ENCODE measurements at regions not wholly inside any gene's neighbourhood (a gene's known extent, or its start where the extent isn't known, plus 50 kb on each side); places are given as distances from the start of the nearest gene placed in this dataset.

DNA sequence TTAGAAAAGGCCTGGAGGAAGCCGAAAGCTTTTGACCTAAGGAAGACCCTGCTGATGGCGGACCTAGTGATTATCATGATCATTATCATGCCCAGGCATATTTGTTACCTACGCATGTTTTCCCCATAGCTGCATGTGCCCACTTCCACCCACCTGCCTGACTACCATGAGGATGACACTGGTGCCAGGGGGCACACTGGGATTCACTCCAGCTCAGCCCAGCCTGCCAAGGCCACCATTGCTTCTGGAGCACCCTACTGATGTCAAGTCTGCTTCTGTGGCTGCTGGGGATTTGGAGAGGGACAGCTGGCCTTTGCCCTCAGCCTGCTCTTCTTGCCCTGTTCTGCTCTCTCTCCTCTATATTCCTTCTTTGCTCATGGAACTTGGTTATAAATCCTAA, 124.7 kb upstream of the NALF2 start:
- H3K27ac Mint-ChIP-seq, result no peak overlapping the region
- no peak for DNase-seq
- H3K27me3 Mint-ChIP-seq, result no peaks in the 10 kb centered on the region
- peaks cover 5% of the 10 kb centered on the region for H3K9me3 Mint-ChIP-seq
- H3K4me1 Mint-ChIP-seq, result no peaks in the 10 kb centered on the region
- no peak overlapping the region for H3K4me3 Mint-ChIP-seq
- no peaks in the 10 kb centered on the region for H3K36me3 Mint-ChIP-seq

DNA sequence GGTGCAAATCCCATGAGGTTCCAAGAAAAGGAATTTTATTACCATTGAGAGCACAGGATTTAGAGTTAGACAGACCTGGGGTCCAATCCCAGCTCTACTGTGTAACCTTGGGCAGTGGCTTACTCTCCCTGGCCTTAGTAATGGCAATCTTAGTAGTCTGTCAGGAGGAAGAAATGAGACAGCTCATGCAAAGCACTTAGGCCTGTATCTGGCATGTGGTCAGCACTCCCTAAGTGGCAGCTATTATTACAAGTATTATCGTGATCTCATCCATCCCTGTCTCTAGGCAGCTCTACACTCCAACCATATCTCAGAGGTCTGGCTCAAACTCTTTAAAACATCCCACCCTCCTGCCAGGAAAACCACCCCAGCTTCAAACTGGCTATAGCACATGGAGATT, 129.6 kb upstream of the NALF2 start:
- no peak overlapping the region for H3K4me3 Mint-ChIP-seq
- H3K4me1 Mint-ChIP-seq, result no peaks in the 10 kb centered on the region
- no peak overlapping the region for H3K27ac Mint-ChIP-seq
- H3K9me3 Mint-ChIP-seq, result peaks cover 5% of the 10 kb centered on the region
- no peak for DNase-seq
- H3K36me3 Mint-ChIP-seq, result no peaks in the 10 kb centered on the region
- H3K27me3 Mint-ChIP-seq, result peaks cover 6% of the 10 kb centered on the region

DNA sequence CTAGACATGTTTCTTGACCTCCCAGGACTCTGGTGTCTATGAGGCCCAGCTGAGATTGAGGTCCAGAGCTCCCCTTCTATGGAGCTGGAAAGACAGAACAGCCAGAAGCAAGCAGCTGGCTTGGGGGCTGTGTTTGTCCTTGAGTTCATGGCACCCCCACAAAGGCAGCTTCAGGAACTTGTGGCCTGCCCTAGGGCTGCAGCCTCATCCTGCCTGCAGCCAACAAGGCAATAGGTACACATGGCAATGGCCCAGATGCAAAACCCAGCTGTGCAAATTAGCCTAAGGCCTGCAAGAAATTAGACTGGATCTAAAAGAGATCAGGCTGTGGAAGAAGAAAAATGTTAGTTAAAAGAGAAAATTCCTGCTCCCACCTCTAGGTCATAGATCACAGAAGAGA, 131.7 kb upstream of the NALF2 start:
- Mint-ChIP-seq H3K36me3 (no peaks in the 10 kb centered on the region), H3K4me1 (no peaks in the 10 kb centered on the region), H3K9me3 (peaks cover 5% of the 10 kb centered on the region), H3K4me3 (no peak overlapping the region), H3K27ac (no peak overlapping the region), H3K27me3 (peaks cover 6% of the 10 kb centered on the region)
- no peak for DNase-seq

DNA sequence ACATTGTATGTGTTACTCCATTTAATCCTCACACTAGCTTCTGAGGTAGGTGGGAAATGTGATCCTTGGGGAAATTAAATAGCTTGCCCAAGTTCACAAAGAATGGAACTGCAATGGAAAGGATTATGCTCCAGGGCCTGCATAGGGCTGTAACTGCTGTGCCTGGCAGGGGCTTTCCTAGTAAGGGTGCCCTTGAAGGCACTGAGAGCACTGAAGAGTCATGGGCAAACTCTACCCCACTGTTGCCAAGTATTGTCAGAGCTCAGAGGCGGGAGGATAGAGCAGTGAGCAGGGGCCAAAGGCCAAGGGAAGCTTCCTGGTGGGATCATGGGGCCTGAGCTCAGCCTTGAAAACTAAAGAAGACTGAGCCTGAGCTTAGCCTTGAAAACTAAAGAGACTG, 133.0 kb upstream of the NALF2 start:
- H3K36me3 Mint-ChIP-seq, result no peaks in the 10 kb centered on the region

DNA sequence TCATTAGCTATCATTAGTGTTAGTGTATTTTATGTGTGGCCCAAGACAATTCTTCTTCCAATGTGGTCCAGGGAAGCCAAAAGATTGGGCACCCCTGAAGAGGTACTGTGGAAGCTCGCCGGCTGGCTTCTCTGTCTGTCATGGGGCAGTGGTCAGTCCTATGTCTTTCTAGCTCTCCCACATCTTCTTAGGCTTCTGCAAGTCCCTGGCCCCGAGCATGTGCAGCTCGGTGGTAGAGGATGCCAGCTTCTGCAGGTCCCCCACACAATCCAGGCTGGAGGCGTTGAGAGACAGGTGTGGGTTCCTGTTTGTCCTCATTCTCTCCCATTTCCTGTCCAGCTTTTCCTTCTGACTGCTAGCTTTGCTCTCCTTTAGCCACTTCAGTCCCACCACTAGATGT, 134.1 kb upstream of the NALF2 start:
- Mint-ChIP-seq H3K27ac (no peak overlapping the region), H3K9me3 (no peaks in the 10 kb centered on the region), H3K36me3 (no peaks in the 10 kb centered on the region), H3K4me3 (no peak overlapping the region), H3K27me3 (peaks cover 6% of the 10 kb centered on the region), H3K4me1 (no peaks in the 10 kb centered on the region)
- no peak for DNase-seq

More for the DNA sequence above, 133.0 kb upstream of the NALF2 start:
- no peak overlapping the region for H3K4me3 Mint-ChIP-seq
- H3K9me3 Mint-ChIP-seq, result peaks cover 4% of the 10 kb centered on the region
- peaks cover 6% of the 10 kb centered on the region for H3K27me3 Mint-ChIP-seq
- no peaks in the 10 kb centered on the region for H3K4me1 Mint-ChIP-seq
- H3K27ac Mint-ChIP-seq, result no peak overlapping the region
- DNase-seq, result no peak

DNA sequence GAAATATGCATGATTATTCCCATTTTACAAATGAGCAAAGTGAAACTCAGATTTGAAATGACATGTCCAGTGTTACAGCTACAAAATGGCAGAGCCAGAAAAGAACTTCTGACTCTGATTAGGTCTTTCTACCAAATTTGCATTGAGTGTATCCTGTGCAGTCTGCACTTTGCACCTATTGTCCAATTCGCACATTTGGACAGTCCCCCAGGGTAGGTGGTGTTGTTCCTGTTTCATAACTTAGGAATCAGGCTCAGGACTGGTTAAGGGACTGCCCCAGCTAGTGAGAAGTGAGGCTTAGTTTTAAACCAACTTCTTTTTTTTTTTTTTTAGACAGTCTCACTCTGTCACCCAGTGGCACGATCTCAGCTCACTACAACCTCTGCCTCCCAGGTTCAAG, 137.9 kb upstream of the NALF2 start:
- H3K36me3 Mint-ChIP-seq, result no peaks in the 10 kb centered on the region
- no peak overlapping the region for H3K4me3 Mint-ChIP-seq
- no peaks in the 10 kb centered on the region for H3K27me3 Mint-ChIP-seq
- no peaks in the 10 kb centered on the region for H3K9me3 Mint-ChIP-seq
- H3K27ac Mint-ChIP-seq, result no peak overlapping the region
- no peaks in the 10 kb centered on the region for H3K4me1 Mint-ChIP-seq
- DNase-seq, result no peak

DNA sequence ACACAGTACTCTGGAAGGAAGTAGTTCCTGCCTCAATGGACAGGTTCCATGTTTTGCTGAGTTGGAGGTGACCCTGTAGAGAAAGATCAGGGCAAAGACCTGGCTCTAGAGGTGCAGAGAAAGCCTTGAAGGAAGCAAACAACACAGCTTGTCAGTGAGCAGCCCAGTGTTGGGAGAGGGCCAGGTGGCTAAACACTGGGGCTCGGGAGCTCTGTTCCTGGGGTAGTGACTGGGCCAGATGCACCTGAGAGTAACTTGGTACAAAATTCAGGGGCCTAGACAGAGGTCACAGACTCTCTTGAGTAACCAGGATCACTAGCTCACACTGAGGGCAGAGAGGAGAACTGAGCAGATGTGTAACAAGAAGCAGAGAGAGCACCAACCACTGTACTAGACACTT, 138.4 kb upstream of the NALF2 start:
- DNase-seq, result no peak
- Mint-ChIP-seq H3K4me3 (no peak overlapping the region), H3K27me3 (no peaks in the 10 kb centered on the region), H3K36me3 (no peaks in the 10 kb centered on the region), H3K27ac (no peak overlapping the region), H3K9me3 (no peaks in the 10 kb centered on the region), H3K4me1 (no peaks in the 10 kb centered on the region)

DNA sequence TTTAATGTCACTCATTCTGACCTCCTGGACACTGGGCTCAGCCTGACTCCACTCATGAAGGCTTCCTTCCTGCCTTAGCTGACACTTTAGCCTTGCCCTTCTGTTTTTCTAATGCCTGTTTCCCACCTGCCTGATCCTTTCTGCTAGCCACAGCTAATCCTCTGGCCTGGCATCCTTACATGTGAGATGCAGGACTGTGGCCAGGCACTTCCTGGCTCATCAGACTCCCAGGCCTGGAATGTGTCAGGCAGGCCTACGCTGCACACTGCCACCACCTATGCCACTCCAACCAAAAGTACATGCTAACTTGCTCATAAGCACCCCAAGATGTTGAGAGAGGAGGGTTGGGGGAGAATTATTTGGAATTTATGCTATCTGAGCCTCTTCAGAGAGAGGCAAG, 138.8 kb upstream of the NALF2 start:
- no peaks in the 10 kb centered on the region for H3K36me3 Mint-ChIP-seq
- no peaks in the 10 kb centered on the region for H3K27me3 Mint-ChIP-seq
- H3K9me3 Mint-ChIP-seq, result no peaks in the 10 kb centered on the region
- no peaks in the 10 kb centered on the region for H3K4me1 Mint-ChIP-seq
- no peak overlapping the region for H3K4me3 Mint-ChIP-seq
- DNase-seq, result no peak
- H3K27ac Mint-ChIP-seq, result no peak overlapping the region

DNA sequence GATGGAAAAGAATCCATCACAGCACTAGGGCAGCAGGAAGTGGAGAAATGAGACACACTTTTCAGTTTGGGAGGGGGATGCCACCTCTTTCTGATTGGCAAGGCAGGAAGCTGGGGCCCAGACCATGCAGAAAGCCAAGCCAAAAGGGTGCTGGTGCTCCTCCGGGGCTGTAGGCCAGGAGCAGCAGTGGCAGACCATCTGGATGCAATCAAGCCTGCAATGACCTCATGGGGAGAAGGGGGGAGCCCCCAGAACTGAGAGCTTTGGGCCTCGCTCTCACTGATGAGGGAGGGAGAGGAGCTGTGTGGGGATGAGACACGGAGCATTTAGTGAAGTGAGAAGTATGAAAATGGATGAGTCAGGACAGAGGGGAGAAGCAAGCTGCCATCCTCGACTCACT, 141.3 kb upstream of the NALF2 start:
- no peak overlapping the region for H3K27ac Mint-ChIP-seq
- no peaks in the 10 kb centered on the region for H3K27me3 Mint-ChIP-seq
- no peak overlapping the region for H3K4me3 Mint-ChIP-seq
- H3K36me3 Mint-ChIP-seq, result no peaks in the 10 kb centered on the region
- DNase-seq, result no peak
- H3K9me3 Mint-ChIP-seq, result no peaks in the 10 kb centered on the region
- no peaks in the 10 kb centered on the region for H3K4me1 Mint-ChIP-seq

DNA sequence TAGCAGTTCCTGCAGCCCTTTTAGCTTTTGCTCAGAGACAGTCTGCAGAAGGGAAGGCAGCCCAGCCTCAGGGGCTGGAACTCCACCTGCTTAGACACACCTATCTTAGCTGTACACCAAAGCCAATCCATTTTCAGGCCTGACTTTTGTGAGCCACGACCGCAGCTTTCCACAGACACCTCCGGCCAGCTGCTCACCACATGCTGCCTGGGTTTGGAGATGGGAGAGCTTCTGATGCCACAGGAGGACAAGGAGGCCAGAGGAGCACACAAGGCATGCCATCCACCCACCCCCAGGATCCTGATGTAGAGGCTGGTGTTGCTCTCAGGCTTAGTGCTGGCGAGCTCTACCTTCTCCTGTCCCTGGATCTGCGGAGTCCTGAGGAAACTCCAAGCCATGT, 141.8 kb upstream of the NALF2 start:
- Mint-ChIP-seq H3K27me3 (no peaks in the 10 kb centered on the region), H3K4me3 (no peak overlapping the region), H3K9me3 (no peaks in the 10 kb centered on the region), H3K27ac (no peak overlapping the region), H3K36me3 (no peaks in the 10 kb centered on the region), H3K4me1 (no peaks in the 10 kb centered on the region)
- DNase-seq, result no peak

DNA sequence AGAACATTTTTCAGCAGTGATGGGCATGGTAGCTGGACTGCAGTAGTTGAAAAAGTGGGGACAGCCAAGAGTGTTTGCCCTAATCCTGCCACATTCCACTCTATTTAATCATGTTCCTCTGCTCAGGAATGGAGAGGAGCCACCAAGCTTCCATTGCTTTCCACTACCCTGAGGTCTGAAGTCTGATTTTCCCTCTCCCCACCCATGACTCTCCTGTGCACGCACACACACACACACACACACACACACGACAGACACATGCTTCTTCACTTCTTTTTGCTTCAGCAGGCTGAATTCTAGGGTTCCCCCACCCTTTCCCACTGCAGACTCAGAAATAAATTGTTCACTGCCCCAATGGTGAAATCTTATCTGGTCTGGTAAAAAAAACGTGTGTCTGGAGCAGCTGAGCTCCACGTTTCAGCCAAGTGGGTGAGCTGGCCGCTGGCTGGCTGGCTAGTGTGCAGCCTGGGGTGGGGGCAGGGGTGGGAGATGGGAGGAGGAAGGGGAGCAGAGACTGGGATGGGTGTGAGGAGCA, 142.7 kb upstream of the NALF2 start:
- Mint-ChIP-seq H3K27me3 (no peaks in the 10 kb centered on the region), H3K36me3 (no peaks in the 10 kb centered on the region), H3K27ac (no peak overlapping the region), H3K4me3 (no peak overlapping the region), H3K4me1 (no peaks in the 10 kb centered on the region), H3K9me3 (no peaks in the 10 kb centered on the region)
- DNase-seq, result no peak

DNA sequence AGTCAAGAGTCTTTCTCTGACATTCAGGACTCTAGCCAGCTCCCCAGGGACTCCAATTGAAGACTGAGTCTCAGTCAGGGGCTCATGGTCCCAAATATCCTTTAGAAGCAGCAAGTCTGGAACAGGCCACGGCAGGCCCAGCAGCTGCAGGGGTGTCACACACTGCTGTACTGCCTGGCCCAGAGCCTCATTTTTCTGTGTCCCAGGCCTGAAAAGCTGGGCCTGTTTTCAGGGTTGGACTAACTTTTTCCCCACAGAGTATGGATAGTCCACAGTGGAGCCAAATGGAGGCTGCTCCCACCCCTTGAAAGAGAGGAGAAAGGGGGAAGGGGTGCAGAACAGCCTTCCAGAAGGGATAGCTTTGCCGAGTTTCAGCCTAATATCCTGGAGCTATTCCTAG, 146.8 kb upstream of the NALF2 start:
- peaks cover 9% of the 10 kb centered on the region for H3K9me3 Mint-ChIP-seq
- H3K4me3 Mint-ChIP-seq, result no peak overlapping the region

DNA sequence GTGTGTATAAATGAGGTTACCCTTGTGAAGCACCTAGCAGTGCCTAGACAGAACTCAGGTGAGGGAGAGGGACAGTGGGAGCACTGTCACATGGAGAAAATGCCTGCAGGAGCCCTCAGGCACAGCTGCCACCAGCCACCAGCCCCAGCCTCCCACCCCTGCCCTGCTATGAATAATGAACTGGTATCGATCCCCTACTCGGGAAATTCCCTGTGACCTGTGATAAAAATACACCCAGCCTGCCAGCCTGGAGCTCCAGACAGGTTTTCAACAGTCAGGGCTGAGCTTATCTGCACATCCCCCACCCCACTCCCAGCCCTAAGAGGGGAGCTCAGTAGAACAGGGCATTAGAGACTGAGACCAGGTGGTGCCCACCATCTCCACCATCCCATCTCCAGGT, 159.6 kb upstream of the PJA1 start:
- Mint-ChIP-seq H3K4me3 (no peak overlapping the region), H3K4me1 (no peaks in the 10 kb centered on the region), H3K36me3 (no peaks in the 10 kb centered on the region), H3K27me3 (no peaks in the 10 kb centered on the region), H3K9me3 (no peaks in the 10 kb centered on the region), H3K27ac (no peak overlapping the region)
- DNase-seq, result no peak

More for the DNA sequence above, 146.8 kb upstream of the NALF2 start:
- H3K36me3 Mint-ChIP-seq, result peaks cover 2% of the 10 kb centered on the region
- no peaks in the 10 kb centered on the region for H3K4me1 Mint-ChIP-seq
- H3K27me3 Mint-ChIP-seq, result no peaks in the 10 kb centered on the region
- H3K27ac Mint-ChIP-seq, result no peak overlapping the region
- DNase-seq, result no peak

DNA sequence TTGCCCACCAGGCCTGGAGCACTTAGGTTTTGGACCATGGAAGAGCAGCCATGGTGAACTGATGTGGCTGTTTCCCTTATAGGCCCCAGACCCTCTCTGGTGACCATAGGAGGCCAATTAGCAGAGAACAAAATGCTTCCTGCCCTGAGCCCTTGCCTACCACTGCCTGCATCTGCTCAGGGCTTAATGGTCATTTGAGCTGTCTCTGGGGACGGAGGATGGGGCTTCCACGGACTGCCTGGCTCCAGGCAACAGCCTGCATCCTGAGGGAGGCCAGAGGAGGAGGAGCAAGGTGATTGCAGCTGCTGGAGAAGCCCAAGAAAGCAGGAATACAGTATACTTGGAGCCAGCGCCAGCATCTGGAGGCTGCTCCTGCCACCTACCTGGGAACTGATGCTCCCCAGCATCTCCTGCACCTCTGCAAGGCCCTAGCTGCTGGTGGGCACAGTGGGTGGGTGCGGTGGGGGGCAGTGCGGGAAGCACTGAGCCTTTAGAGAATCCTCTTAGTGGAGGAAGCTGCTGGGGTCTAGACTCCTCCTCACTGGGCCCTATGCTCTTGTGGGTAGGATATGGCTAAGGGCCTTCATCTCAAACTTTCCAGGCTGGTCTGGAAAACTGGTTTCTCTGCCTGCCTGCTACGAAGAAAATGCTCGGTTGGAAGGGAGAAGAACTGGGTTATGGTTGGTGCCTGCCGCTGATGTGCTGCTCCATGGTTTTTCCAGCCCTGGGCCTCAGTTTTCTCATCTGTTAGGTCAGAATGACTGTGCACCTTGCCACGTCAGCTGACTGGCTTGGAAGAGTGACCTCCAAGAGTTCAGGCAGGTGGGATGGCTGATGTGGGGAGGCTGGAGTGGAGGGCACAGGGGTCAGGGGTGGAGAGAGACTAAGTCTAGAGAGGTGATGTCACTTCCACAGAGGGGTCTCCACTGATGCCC, 158.8 kb upstream of the PJA1 start:
- Mint-ChIP-seq H3K27ac (no peak overlapping the region), H3K36me3 (no peaks in the 10 kb centered on the region), H3K27me3 (no peaks in the 10 kb centered on the region), H3K4me3 (no peak overlapping the region), H3K4me1 (no peaks in the 10 kb centered on the region), H3K9me3 (no peaks in the 10 kb centered on the region)
- no peak for DNase-seq

DNA sequence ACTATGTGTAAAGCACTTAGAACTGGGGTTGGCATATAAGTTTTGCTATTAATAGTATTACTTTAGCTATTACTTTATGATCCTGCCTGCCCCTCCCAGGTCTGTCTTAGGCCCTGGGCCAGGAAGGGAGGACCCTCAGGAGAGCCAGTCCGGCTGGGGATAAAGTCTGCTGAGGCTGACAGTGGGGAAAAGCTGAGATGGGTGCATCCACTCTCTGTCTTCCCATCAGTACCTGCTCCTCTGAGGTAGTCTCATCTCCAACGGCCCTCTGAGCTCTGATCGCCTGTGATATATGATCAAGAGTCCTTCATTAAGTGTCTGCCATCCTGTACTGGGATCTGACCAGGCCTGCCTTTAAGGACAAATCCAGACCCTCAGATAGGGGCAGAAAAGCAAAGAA, 156.5 kb upstream of the PJA1 start:
- H3K9me3 Mint-ChIP-seq, result no peaks in the 10 kb centered on the region
- no peaks in the 10 kb centered on the region for H3K27me3 Mint-ChIP-seq
- H3K4me3 Mint-ChIP-seq, result no peak overlapping the region
- no peaks in the 10 kb centered on the region for H3K36me3 Mint-ChIP-seq
- no peak for DNase-seq
- no peaks in the 10 kb centered on the region for H3K4me1 Mint-ChIP-seq
- H3K27ac Mint-ChIP-seq, result no peak overlapping the region

DNA sequence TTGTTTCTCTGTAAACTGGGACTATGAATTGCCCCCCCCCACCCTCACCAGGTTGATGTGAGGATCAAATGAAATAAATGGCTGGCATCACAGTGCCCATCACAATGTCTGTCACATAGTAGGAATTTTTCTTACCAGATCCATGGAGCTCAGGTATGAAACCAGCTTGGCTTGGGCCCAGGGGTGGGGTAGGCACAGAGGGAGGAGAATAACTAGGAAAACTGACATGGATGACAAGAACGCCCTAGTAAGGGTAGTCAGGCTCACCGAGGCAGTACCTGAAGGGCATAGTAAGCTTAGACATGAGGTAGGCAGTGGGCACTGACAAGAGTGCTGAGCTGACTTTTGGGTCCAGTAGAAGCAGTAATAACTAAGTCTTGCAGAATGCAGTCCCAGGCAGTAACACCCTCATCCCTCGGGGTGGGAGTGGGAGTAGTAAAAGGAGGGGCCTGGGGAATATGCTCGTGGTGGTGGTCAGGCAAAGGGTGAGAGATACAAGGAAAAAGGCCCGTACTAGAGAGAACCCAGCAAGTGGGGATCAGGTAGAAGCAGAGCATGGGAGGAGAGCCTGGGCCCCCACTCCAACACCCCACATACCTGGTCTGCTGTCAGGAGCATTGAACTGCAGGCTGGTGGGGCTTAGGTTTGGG, 155.9 kb upstream of the PJA1 start:
- H3K4me3 Mint-ChIP-seq, result no peak overlapping the region
- no peak for DNase-seq
- no peaks in the 10 kb centered on the region for H3K27me3 Mint-ChIP-seq
- H3K4me1 Mint-ChIP-seq, result no peaks in the 10 kb centered on the region
- no peak overlapping the region for H3K27ac Mint-ChIP-seq
- H3K9me3 Mint-ChIP-seq, result no peaks in the 10 kb centered on the region
- no peaks in the 10 kb centered on the region for H3K36me3 Mint-ChIP-seq

Measured in activated naive CD8-positive, alpha-beta T cell treated with anti-CD3 and anti-CD28 coated beads for 36 hours (primary cell).